Kidney epithelial cell (primary cell): ENCODE measurements at regions not wholly inside any gene's neighbourhood (a gene's known extent, or its start where the extent isn't known, plus 50 kb on each side); places are given as distances from the start of the nearest gene placed in this dataset.

Experiments
- DNase-seq: peaks from one replicate; pipeline ENCODE4 v3.0.0-alpha.2; 2010; ENCODE audit warnings: low read depth
- H3K27me3 ChIP-seq: 2 replicates; pipeline ENCODE4 v1.6.0; 2011; ENCODE audit warnings: low read length; ENCODE audit not compliant: control insufficient read depth, insufficient read depth
- H3K36me3 ChIP-seq: 2 replicates; pipeline ENCODE4 v1.5.1; 2011; ENCODE audit warnings: low read length; ENCODE audit not compliant: control insufficient read depth, insufficient read depth
- H3K4me3 ChIP-seq: 2 replicates; pipeline ENCODE4 v1.5.1; 2011; ENCODE audit warnings: low read depth, mild to moderate bottlenecking, control low read depth, low read length
- CTCF ChIP-seq: IDR thresholded peaks from 2 replicates; pipeline ENCODE4 v1.5.1; 2011; ENCODE audit warnings: mild to moderate bottlenecking, moderate library complexity, low read length, control low read depth, inconsistent platforms; ENCODE audit not compliant: insufficient read depth, poor library complexity, severe bottlenecking

- TF ChIP-seq CTCF: no peak
- H3K4me3 ChIP-seq: no peak overlapping the region
- H3K36me3 ChIP-seq: no peaks in the 10 kb centered on the region
- no peak for DNase-seq
- H3K27me3 ChIP-seq: no peaks in the 10 kb centered on the region
Observed at GRCh38 chr6:8282380-8282779, 153.0 kb downstream of the SLC35B3 start.

GRCh38 chr6:8279041-8279805, 156.1 kb downstream of the SLC35B3 start:
- Histone ChIP-seq H3K27me3 (no peaks in the 10 kb centered on the region), H3K36me3 (no peaks in the 10 kb centered on the region), H3K4me3 (no peak overlapping the region)
- no peak for DNase-seq
- TF ChIP-seq CTCF: no peak

GRCh38 chr6:8278562-8278961, 156.8 kb downstream of the SLC35B3 start:
- TF ChIP-seq CTCF: no peak
- Histone ChIP-seq H3K36me3 (no peaks in the 10 kb centered on the region), H3K27me3 (no peaks in the 10 kb centered on the region)

GRCh38 chr6:8277769-8278168, 157.6 kb downstream of the SLC35B3 start:
- H3K27me3 ChIP-seq: no peaks in the 10 kb centered on the region
- H3K36me3 ChIP-seq: no peaks in the 10 kb centered on the region
- no peak for DNase-seq
- H3K4me3 ChIP-seq: no peak overlapping the region
- no peak for TF ChIP-seq CTCF

More at GRCh38 chr6:8278562-8278961, 156.8 kb downstream of the SLC35B3 start:
- no peak for DNase-seq
- no peak overlapping the region for H3K4me3 ChIP-seq

- no peak overlapping the region for H3K4me3 ChIP-seq
- H3K36me3 ChIP-seq: no peaks in the 10 kb centered on the region
- no peaks in the 10 kb centered on the region for H3K27me3 ChIP-seq
- TF ChIP-seq CTCF: no peak
- no peak for DNase-seq
Observed at GRCh38 chr6:8276148-8276547, 159.2 kb downstream of the SLC35B3 start.

- no peaks in the 10 kb centered on the region for H3K27me3 ChIP-seq
- H3K4me3 ChIP-seq: no peak overlapping the region
- no peaks in the 10 kb centered on the region for H3K36me3 ChIP-seq
- no peak for TF ChIP-seq CTCF
- no peak for DNase-seq
Observed at GRCh38 chr6:8275667-8276066, 159.7 kb downstream of the SLC35B3 start.
